ENCODE measurements at regions not wholly inside any gene's neighbourhood (a gene's known extent, or its start where the extent isn't known, plus 50 kb on each side); places are given as distances from the start of the nearest gene placed in this dataset.

DNA sequence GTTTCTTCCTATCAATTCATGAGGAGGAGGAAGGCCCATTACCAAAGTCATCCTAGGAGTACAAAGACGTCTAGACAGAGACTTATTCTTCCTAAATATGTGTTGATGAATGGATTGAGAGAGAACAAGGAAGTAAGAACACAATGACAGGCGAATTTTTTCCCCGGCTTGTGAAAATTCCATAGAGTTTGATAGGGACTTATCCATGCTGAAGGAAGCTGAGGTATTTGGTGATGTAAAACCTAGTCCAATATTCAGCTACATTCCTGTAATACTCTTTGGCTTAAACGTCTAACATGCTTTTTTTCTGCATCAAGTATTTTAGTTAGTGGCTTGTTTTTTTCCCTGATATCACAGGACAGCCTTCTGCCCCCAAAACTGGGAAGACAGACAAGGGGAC, 121.9 kb upstream of the MYT1L start:
- H3K18ac ChIP-seq (ENCODE audit: extremely low read depth, low read length): no peak overlapping the region
- H3K14ac ChIP-seq (ENCODE audit: insufficient read length): no peak overlapping the region
- H3K9ac ChIP-seq (replicated peaks in 1 of 4; ENCODE audit: extremely low read depth in 1 of 4, low read depth in 3 of 4, low read length in 3 of 4): no peak overlapping the region
- peaks cover 0 to 4% of the 10 kb centered on the region in 2 experiments; a peak in 2 of 4 replicates for H3K9me3 ChIP-seq (ENCODE audit: insufficient read depth in 2 of 2, low read depth in 1 of 2, low read length in 1 of 2)
- WGBS, 2 experiments (ENCODE audit: extremely low coverage in 1 of 2, insufficient coverage in 1 of 2, insufficient read length in 1 of 2, insufficient replicate concordance in 2 of 2, low coverage in 1 of 2, low lambda C conversion rate in 2 of 2, missing lambda C conversion rate in 1 of 2): 89% methylated on average over 4 of the region's 4 CpGs; no CpG with 5 or more reads in 1 of the 2 experiments
- H3K4me1 ChIP-seq (replicated peaks in 1 of 4; ENCODE audit: control insufficient read depth in 3 of 4, insufficient read depth in 4 of 4, low read length in 3 of 4): no peaks in the 10 kb centered on the region
- no peaks in the 10 kb centered on the region for H3K79me1 ChIP-seq (ENCODE audit: low read depth, low read length)
- H3K27me3 ChIP-seq (replicated peaks in 1 of 4; ENCODE audit: control insufficient read depth in 3 of 4, extremely low read depth in 1 of 4, insufficient read depth in 3 of 4, low read length in 3 of 4): no peaks in the 10 kb centered on the region
- POLR2A ChIA-PET (ENCODE audit: partially characterized antibody): no interaction called here
- no peak overlapping the region for H2BK15ac ChIP-seq (ENCODE audit: low read length)
- H2BK12ac ChIP-seq (ENCODE audit: low read depth, low read length): no peak overlapping the region
- H2BK20ac ChIP-seq (ENCODE audit: low read length): no peak overlapping the region
- H3K4ac ChIP-seq (replicated peaks; ENCODE audit: insufficient read length, low read depth, low read length): no peak overlapping the region
- no peak overlapping the region for H2BK120ac ChIP-seq (replicated peaks; ENCODE audit: low read depth, low read length)
- no peak for DNase-seq (ENCODE audit: low read depth in 1 of 2, low spot score in 2 of 2)
- no peak overlapping the region for H4K8ac ChIP-seq (ENCODE audit: extremely low read depth, insufficient read depth, low read length)
- no peak overlapping the region for H2AK5ac ChIP-seq (ENCODE audit: low read depth, low read length)
- CTCF ChIA-PET (ENCODE audit: partially characterized antibody): no interaction called here
- H3K36me3 ChIP-seq (ENCODE audit: control insufficient read depth in 2 of 4, insufficient read depth in 4 of 4, low read length in 3 of 4): no peaks in the 10 kb centered on the region
- no peak for FAIRE-seq
- H3K23me2 ChIP-seq (ENCODE audit: low read depth, low read length): no peaks in the 10 kb centered on the region
- no peak overlapping the region for H3K56ac ChIP-seq (replicated peaks; ENCODE audit: insufficient read length, low read depth, low read length)
- no peak overlapping the region for H3K27ac ChIP-seq (ENCODE audit: low read depth, low read length)
- no peak overlapping the region for H3K23ac ChIP-seq (ENCODE audit: insufficient read length)
- no peaks in the 10 kb centered on the region for H3K79me2 ChIP-seq (ENCODE audit: control insufficient read depth in 1 of 2, insufficient read depth in 2 of 2, low read length in 2 of 2)
- H4K20me1 ChIP-seq (replicated peaks in 1 of 2; ENCODE audit: control insufficient read depth in 1 of 2, insufficient read depth in 2 of 2, low read length in 2 of 2): no peaks in the 10 kb centered on the region
- H4K5ac ChIP-seq (ENCODE audit: insufficient read length, low read depth, low read length): no peak overlapping the region
- H2BK5ac ChIP-seq (ENCODE audit: low read depth, low read length): no peak overlapping the region
- no peak overlapping the region for H4K91ac ChIP-seq (replicated peaks; ENCODE audit: insufficient read length, low read length)
- H2AFZ ChIP-seq (ENCODE audit: low read length): no peak overlapping the region
- H3K4me2 ChIP-seq (ENCODE audit: insufficient read depth in 1 of 2, low read depth in 2 of 2, low read length in 2 of 2): no peak overlapping the region
- H3K4me3 ChIP-seq (ENCODE audit: extremely low read depth in 1 of 4, insufficient read depth in 2 of 4, low read depth in 3 of 4, low read length in 4 of 4): no peak overlapping the region
- TF ChIP-seq CHD1 (IDR thresholded peaks at IDR 0.05; ENCODE audit: low read depth, low read length) (no peak), NRF1 (IDR thresholded peaks at IDR 0.05; ENCODE audit: low read depth, low read length) (no peak), CHD2 (IDR thresholded peaks at IDR 0.05; ENCODE audit: low read length) (no peak), RBBP5 (IDR thresholded peaks at IDR 0.05; ENCODE audit: borderline replicate concordance, low read depth, low read length) (no peak)

All from H1 (cell line).